Activated CD8-positive, alpha-beta T cell treated with anti-CD3 and anti-CD28 coated beads, Interleukin-2, amount 10 ng/mL, durations not matched to agents 7 days and 5 days (primary cell): ENCODE measurements at regions not wholly inside any gene's neighbourhood (a gene's known extent, or its start where the extent isn't known, plus 50 kb on each side); places are given as distances from the start of the nearest gene placed in this dataset.
"Not testable (repeated sequence)": the region's sequence is repeated elsewhere in the genome, so short reads cannot be mapped to it uniquely, and the experiment has no call there.

ENCODE experiments used
- ATAC-seq: fragments of 150-1000 bp; cut with Tn5 transposase; one replicate; pipeline ENCODE4 v1.10.0; 2021; ENCODE audit warnings: moderate library complexity
- CTCF ChIA-PET: fragments of 350-600 bp; sonication (Branson Sonifier 250); formaldehyde crosslinking; loops from one replicate; lab custom pipeline; 2021; ENCODE audit warnings: antibody characterized with exemption; lab: Charles Lee
- POLR2A ChIA-PET: fragments of 350-600 bp; sonication (Branson Sonifier 250); formaldehyde crosslinking; loops from one replicate; lab custom pipeline; 2021; ENCODE audit warnings: antibody characterized with exemption; lab: Charles Lee
- DNase-seq: peaks from one replicate; pipeline ENCODE4 v3.0.0-alpha.2; 2020
- H3K27ac Mint-ChIP-seq: one replicate; pipeline ENCODE4 v1.8.0; 2021; ENCODE audit warnings: mild to moderate bottlenecking, mixed read lengths
- H3K27me3 Mint-ChIP-seq: one replicate; pipeline ENCODE4 v1.8.0; 2021; ENCODE audit warnings: low read depth, mixed read lengths
- H3K36me3 Mint-ChIP-seq: one replicate; pipeline ENCODE4 v1.8.0; 2021; ENCODE audit warnings: low read depth, mixed read lengths
- H3K4me1 Mint-ChIP-seq: one replicate; pipeline ENCODE4 v1.8.0; 2021; ENCODE audit warnings: low read depth, mixed read lengths
- H3K4me3 Mint-ChIP-seq: one replicate; pipeline ENCODE4 v1.8.0; 2021; ENCODE audit warnings: mild to moderate bottlenecking, mixed read lengths
- H3K9me3 Mint-ChIP-seq: one replicate; pipeline ENCODE4 v1.8.0; 2022; ENCODE audit warnings: mixed read lengths; ENCODE audit not compliant: insufficient read depth

DNA sequence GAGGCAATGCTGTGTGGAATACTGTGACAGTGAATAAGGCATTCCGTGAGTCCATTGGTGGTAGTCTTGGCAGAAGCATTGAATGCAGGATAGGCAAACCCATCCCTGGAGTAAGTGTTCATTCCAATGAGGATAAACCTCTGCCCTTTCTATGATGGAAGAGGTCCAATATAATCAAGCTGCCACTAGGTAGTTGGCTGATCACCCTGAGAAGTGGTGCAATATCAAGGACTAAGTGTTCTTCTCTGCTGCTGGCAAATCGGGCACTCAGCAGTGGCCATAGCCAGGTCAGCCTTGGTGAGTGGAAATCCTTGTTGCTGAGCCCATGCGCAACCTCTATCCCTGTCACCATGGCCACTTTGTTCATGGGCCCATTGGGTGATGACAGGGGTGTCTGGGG, 70.1 kb downstream of the FBXO4 start:
- ChIA-PET POLR2A (no interaction called here), CTCF (no interaction called here)
- H3K9me3 Mint-ChIP-seq: no peaks in the 10 kb centered on the region

DNA sequence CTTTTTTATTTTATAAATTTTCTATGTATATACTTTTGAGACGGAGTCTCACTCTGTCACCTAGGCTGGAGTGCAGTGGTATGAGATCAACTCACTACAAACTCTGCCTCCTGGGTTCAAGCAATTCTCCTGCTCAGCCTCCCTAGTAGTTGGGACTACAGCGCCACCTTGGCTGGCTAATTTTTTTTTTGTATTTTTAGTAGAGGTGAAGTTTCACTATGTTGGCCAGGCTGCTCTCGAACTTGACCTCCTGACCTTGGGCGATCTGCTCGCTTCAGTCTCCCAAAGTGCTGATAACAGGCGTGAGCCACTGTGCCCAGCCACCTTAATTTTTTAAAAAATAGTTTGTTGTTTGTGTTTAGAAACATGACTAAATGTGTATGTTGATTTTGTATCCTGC, 76.6 kb downstream of the FBXO4 start:
- Mint-ChIP-seq H3K27me3 (no peaks in the 10 kb centered on the region), H3K4me3 (no peak overlapping the region), H3K27ac (no peak overlapping the region), H3K9me3 (no peaks in the 10 kb centered on the region), H3K36me3 (no peaks in the 10 kb centered on the region), H3K4me1 (no peaks in the 10 kb centered on the region)
- DNase-seq (no peak), ATAC-seq (no peak)
- ChIA-PET CTCF (no interaction called here), POLR2A (no interaction called here)

More for the DNA sequence above, 70.1 kb downstream of the FBXO4 start:
- Mint-ChIP-seq H3K27me3 (no peaks in the 10 kb centered on the region), H3K27ac (no peak overlapping the region), H3K4me3 (no peak overlapping the region), H3K4me1 (no peaks in the 10 kb centered on the region), H3K36me3 (no peaks in the 10 kb centered on the region)
- ATAC-seq (no peak), DNase-seq (no peak)

DNA sequence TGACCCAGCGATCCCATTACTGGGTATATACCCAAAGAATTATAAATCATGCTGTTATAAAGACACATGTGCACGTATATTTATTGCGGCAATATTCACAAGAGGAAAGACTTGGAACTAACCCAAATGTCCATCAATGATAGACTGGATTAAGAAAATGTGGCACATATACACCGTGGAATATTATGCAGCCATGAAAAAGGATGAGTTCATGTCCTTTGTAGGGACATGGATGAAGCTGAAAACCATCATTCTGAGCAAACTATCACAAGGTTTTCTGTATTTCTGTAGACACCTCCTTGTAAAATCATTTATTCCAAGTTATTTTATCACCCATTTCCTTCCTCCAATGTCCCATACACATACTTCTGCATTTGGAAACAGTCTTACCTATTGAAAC, 78.8 kb downstream of the FBXO4 start:
- CTCF ChIA-PET: interaction anchor here (1.8 kb wide), 1 partner anchor 54 kb away, joined by 5 read pairs; no protein-coding TSS in a partner anchor
- H3K4me3 Mint-ChIP-seq, H3K27ac Mint-ChIP-seq, H3K27me3 Mint-ChIP-seq, H3K4me1 Mint-ChIP-seq, DNase-seq, H3K9me3 Mint-ChIP-seq, H3K36me3 Mint-ChIP-seq, ATAC-seq, POLR2A ChIA-PET: not testable (repeated sequence)

DNA sequence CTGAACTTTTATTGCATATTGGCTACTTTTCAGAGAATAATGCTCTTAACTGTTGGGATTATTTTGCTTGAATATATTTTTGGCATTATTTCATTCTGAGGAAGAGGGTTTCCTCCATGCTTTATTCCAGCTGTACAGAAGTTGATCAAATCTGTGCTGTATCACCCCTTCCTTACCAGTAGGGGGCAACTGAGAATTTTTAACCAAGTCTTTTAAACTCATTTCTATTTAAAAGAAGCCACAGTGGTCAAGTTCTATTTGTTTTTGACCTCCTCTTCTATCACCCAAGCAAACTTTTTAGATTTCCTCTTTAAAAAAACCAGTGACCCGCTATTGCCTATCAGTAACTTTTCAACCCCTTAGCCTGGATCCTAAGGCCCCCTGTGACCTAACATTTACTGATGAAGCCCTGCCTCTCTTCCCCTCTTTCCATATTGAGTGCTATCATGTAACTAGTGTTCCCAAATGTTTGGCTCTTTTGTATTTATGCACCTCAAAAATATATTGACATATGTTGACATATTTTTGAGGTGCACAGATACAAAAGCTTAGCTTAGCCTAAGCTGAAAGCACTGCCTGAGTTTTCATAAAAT, 80.6 kb downstream of the FBXO4 start:
- POLR2A ChIA-PET: no interaction called here
- Mint-ChIP-seq H3K4me1 (no peaks in the 10 kb centered on the region), H3K27ac (no peak overlapping the region), H3K36me3 (no peaks in the 10 kb centered on the region), H3K9me3 (no peaks in the 10 kb centered on the region), H3K27me3 (no peaks in the 10 kb centered on the region), H3K4me3 (no peak overlapping the region)
- CTCF ChIA-PET: interaction anchor here (0.7 to 1.8 kb wide), 12 partner anchors 8 to 651 kb away, joined by 3 to 10 read pairs (median 3); no protein-coding TSS in a partner anchor
- no peak for ATAC-seq
- no peak for DNase-seq

DNA sequence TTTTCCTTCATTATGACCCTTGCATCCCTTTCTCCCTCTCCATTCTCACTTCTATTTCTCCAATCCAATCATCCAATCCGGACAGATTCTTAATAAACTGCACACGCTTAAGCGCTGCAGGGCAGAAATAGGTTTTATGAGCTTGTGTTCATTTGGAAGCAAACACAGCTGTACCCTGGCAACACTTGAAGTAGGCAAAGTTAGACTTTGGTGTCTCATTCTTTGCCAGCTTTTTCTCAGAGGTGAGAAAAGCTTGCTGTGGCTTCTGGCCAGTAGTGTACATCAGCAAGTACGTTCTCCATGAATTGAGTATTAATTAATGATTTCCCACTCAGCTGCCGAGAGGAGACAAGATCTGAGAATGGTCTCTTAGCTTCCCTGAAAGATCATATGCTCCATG, 88.5 kb downstream of the FBXO4 start:
- ATAC-seq: no peak
- Mint-ChIP-seq H3K4me3 (no peak overlapping the region), H3K9me3 (no peaks in the 10 kb centered on the region), H3K36me3 (no peaks in the 10 kb centered on the region), H3K27ac (no peak overlapping the region), H3K4me1 (no peaks in the 10 kb centered on the region), H3K27me3 (peaks cover 5% of the 10 kb centered on the region)
- CTCF ChIA-PET: interaction anchor here (1.6 kb wide), 1 partner anchor 9 kb away, joined by 6 read pairs; no protein-coding TSS in a partner anchor
- POLR2A ChIA-PET: no interaction called here
- no peak for DNase-seq

DNA sequence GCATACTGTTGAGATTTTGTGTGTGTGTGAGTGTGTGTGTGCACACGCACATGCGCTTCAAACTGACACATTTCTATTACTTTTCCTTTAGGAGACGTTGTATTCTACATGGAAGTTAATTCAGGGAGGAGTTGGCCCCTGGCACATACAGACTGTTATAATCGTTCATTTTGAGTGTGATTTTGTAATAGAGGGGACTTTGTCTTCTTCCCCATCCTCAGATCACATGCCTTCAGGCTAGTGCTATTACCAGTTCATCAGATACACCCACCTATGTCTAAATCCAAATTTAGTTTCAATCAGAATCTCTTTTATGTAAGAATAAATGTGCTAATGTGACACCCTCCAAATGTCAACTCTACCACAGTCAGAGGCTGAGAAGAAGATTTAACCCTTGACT, 90.2 kb downstream of the FBXO4 start:
- H3K27ac Mint-ChIP-seq: no peak overlapping the region
- no peaks in the 10 kb centered on the region for H3K36me3 Mint-ChIP-seq
- CTCF ChIA-PET: no interaction called here
- POLR2A ChIA-PET: no interaction called here
- no peaks in the 10 kb centered on the region for H3K9me3 Mint-ChIP-seq
- DNase-seq: no peak
- peaks cover 5% of the 10 kb centered on the region for H3K27me3 Mint-ChIP-seq
- no peak for ATAC-seq
- H3K4me1 Mint-ChIP-seq: no peaks in the 10 kb centered on the region
- no peak overlapping the region for H3K4me3 Mint-ChIP-seq

DNA sequence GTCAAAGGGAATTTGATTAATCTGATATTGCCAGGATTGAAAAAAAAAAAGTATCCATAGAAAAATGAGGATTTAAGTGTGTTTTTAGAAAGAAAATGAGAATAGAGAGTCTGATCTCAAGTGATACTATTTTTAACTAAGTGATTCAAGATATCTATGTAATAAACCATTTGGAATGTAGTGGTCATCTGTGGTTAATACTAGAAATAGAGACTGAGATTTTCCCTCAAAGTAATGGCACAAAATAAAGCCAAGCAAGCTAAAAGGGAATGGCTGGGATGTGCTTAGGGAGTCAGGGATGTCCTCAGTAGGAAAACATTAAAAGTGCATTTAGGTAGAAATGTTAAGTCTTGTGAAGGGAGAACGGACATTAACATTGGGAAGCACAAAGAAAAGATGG, 90.6 kb downstream of the FBXO4 start:
- Mint-ChIP-seq H3K9me3 (no peaks in the 10 kb centered on the region), H3K27me3 (peaks cover 5% of the 10 kb centered on the region), H3K36me3 (no peaks in the 10 kb centered on the region), H3K4me1 (no peaks in the 10 kb centered on the region), H3K4me3 (no peak overlapping the region), H3K27ac (no peak overlapping the region)
- DNase-seq (no peak), ATAC-seq (no peak)
- ChIA-PET POLR2A (interaction anchor here (0.6 kb wide), 1 partner anchor 68 kb away, joined by 3 read pairs; no protein-coding TSS in a partner anchor), CTCF (interaction anchor here (1.4 kb wide), 1 partner anchor 42 kb away, joined by 6 read pairs; no protein-coding TSS in a partner anchor)

DNA sequence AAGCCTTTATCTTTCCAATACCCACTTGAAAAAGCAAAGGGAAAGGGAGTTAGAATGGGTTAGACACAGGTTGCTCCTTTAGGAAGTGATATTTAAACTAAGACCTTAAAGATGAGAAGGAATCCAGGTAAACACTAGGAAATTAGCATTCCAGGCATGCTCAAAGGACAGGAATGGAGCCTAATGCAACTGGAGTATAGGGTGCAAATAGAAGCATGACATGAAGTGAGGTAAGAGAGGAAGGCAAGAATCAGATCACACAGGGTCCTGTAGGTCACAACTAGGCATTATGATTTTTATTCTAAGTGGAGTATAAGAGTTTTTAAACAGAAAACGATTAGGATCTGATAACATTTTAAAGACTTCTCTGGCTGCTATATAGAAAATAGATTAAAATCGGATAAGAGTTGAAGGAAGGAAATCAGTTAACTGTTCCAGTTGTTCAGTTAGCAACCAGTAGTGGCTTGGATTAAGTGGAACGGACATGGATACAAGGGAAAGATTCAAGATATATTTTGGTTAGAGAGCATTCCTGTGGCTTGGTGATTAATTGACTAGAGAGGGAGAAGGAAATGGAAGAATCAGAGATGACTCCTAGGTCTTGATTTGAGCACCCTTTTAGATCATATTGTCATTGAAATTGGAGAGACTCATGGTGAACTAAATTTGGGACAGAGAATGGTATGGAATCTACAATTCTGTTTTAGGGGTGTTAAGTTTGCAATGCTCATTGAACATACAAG, 95.9 kb downstream of the FBXO4 start:
- no peaks in the 10 kb centered on the region for H3K9me3 Mint-ChIP-seq
- no peaks in the 10 kb centered on the region for H3K36me3 Mint-ChIP-seq
- H3K4me1 Mint-ChIP-seq: no peaks in the 10 kb centered on the region
- CTCF ChIA-PET: no interaction called here
- no peak overlapping the region for H3K27ac Mint-ChIP-seq
- POLR2A ChIA-PET: no interaction called here
- peaks cover 9% of the 10 kb centered on the region for H3K27me3 Mint-ChIP-seq
- ATAC-seq (no peak), DNase-seq (no peak)
- H3K4me3 Mint-ChIP-seq: no peak overlapping the region

DNA sequence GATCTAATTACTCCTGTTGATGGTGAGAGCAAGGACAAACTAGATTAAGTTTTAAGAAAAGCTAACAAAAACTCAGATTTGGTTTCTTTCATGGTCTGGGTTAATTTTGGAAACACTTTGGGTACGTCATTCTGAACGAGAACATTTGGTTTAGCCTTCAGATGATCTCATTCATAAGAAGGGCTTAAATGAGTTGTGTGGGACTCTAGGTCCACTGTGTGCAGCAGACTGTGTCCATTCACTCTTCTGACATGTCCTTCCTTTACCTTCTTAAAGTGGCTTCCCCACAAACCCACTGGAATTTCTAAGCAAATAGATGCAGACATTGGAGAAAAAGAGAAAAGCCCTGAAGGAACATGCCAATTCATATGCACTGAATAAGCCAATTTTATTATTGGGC, 96.8 kb downstream of the FBXO4 start:
- CTCF ChIA-PET: no interaction called here

DNA sequence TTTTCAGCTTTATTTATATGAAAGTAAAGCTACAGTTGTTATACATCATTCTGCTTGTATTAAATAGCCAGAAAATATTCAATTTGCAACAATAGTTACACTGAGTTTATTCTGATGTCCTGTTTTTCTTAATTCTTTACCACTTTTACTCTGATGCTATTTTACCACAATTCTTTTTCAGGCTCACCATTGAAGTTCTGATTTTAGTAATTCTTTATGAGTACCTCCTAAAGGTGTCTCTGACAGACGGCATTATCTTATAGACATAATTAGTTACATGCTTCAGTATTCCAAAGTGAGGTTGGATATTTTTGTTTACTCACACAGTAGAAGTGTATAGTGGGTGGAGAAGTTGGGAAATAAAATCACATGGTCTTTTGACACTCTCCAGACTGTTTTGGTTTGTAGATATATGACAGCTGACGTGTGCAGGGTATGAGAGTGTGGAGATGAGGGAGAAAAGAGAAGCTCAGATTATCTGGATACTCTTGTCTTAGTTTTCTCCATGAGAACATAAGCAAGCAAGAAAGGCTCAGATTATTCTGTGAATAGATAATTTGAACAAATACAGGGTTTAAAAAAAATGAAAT, 97.4 kb downstream of the FBXO4 start:
- Mint-ChIP-seq H3K36me3 (no peaks in the 10 kb centered on the region), H3K9me3 (no peaks in the 10 kb centered on the region), H3K4me3 (no peak overlapping the region), H3K27ac (no peak overlapping the region), H3K4me1 (no peaks in the 10 kb centered on the region), H3K27me3 (peaks cover 11% of the 10 kb centered on the region)
- CTCF ChIA-PET: no interaction called here
- no peak for DNase-seq
- POLR2A ChIA-PET: no interaction called here
- no peak for ATAC-seq

More for the DNA sequence above, 96.8 kb downstream of the FBXO4 start:
- ATAC-seq (no peak), DNase-seq (no peak)
- peaks cover 9% of the 10 kb centered on the region for H3K27me3 Mint-ChIP-seq
- no peak overlapping the region for H3K4me3 Mint-ChIP-seq
- POLR2A ChIA-PET: no interaction called here
- no peaks in the 10 kb centered on the region for H3K4me1 Mint-ChIP-seq
- no peak overlapping the region for H3K27ac Mint-ChIP-seq
- H3K9me3 Mint-ChIP-seq: no peaks in the 10 kb centered on the region
- no peaks in the 10 kb centered on the region for H3K36me3 Mint-ChIP-seq

DNA sequence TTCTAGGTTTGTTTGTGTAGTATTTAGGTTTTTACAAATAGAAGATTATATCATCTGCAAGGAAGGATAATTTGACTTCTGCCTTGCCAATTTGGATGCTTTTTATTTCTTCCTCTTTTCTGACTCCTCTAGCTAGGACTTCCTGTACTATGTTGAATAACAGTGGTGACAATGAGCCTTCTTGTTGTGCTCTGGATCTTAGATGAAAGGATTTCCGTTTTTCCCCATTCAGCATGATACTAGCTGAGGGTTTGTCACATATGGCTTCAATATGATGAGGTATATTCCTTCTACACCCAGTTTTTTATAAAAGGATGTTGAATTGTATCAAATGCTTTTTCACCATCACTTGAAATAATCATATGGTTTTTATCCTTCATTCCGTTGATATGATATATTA, 101.4 kb downstream of the FBXO4 start:
- no peak overlapping the region for H3K4me3 Mint-ChIP-seq
- H3K27me3 Mint-ChIP-seq: peaks cover 10% of the 10 kb centered on the region
- H3K9me3 Mint-ChIP-seq: no peaks in the 10 kb centered on the region
- ATAC-seq (no peak), DNase-seq (no peak)
- H3K4me1 Mint-ChIP-seq: no peaks in the 10 kb centered on the region
- POLR2A ChIA-PET: no interaction called here
- CTCF ChIA-PET: no interaction called here
- no peaks in the 10 kb centered on the region for H3K36me3 Mint-ChIP-seq
- no peak overlapping the region for H3K27ac Mint-ChIP-seq

DNA sequence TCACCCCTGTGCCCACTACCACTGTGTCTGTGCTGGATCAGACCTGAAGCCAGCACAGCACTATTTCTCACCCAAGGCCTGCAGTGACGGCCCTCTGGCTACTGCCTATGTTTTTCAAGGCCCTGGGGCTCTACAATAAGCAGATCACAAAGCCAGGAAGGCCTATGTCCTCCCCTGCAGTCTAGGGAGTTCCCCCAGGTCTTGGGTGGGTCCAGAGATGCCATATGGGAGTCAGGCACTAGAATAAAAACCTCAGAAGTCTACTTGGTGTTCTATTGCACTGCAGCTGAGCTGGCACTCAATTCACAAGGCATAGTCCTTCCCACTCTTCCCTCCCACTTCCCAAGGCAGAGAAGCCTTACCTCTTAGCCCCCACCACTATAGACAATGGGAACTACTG, 107.1 kb downstream of the FBXO4 start:
- Mint-ChIP-seq H3K9me3 (no peaks in the 10 kb centered on the region), H3K4me1 (no peaks in the 10 kb centered on the region), H3K27ac (no peak overlapping the region), H3K27me3 (peaks cover 8% of the 10 kb centered on the region), H3K36me3 (no peaks in the 10 kb centered on the region), H3K4me3 (no peak overlapping the region)
- POLR2A ChIA-PET: no interaction called here
- DNase-seq (no peak), ATAC-seq (no peak)
- CTCF ChIA-PET: no interaction called here
